ENCODE measurements at regions not wholly inside any gene's neighbourhood (a gene's known extent, or its start where the extent isn't known, plus 50 kb on each side); places are given as distances from the start of the nearest gene placed in this dataset.

- no peak for ATAC-seq
- TF ChIP-seq RARB (CRISPR knock-in tag; IDR thresholded peaks at IDR 0.05) (no peak), TOX (CRISPR knock-in tag; IDR thresholded peaks at IDR 0.05; ENCODE audit: borderline replicate concordance) (no peak), ZNF565 (CRISPR knock-in tag; conservative IDR thresholded peaks at IDR 0.05; ENCODE audit: low read depth) (no peak), TCF4 (CRISPR knock-in tag; IDR thresholded peaks at IDR 0.05; ENCODE audit: borderline replicate concordance) (no peak), ZNF8 (CRISPR knock-in tag; IDR thresholded peaks at IDR 0.05) (no peak), CSDC2 (CRISPR knock-in tag; IDR thresholded peaks at IDR 0.05) (no peak), ARNTL (CRISPR knock-in tag; IDR thresholded peaks at IDR 0.05; ENCODE audit: borderline replicate concordance, low read depth) (no peak), CREB5 (CRISPR knock-in tag; IDR thresholded peaks at IDR 0.05; ENCODE audit: low read depth) (no peak), ZFP30 (CRISPR knock-in tag; IDR thresholded peaks at IDR 0.05) (no peak), SNAI2 (CRISPR knock-in tag; IDR thresholded peaks at IDR 0.05) (no peak), ZC3H10 (CRISPR knock-in tag; IDR thresholded peaks at IDR 0.05) (no peak)
- TF ChIP-seq, protein P1, sequence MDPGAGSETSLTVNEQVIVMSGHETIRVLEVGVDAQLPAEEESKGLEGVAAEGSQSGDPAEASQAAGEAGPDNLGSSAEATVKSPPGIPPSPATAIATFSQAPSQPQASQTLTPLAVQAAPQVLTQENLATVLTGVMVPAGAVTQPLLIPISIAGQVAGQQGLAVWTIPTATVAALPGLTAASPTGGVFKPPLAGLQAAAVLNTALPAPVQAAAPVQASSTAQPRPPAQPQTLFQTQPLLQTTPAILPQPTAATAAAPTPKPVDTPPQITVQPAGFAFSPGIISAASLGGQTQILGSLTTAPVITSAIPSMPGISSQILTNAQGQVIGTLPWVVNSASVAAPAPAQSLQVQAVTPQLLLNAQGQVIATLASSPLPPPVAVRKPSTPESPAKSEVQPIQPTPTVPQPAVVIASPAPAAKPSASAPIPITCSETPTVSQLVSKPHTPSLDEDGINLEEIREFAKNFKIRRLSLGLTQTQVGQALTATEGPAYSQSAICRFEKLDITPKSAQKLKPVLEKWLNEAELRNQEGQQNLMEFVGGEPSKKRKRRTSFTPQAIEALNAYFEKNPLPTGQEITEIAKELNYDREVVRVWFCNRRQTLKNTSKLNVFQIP (CRISPR knock-in tag; IDR thresholded peaks at IDR 0.05; ENCODE audit: borderline replicate concordance, low read depth), result no peak
These were observed 179.3 kb downstream of the C1D start for GRCh38 chr2:67883316-67884087.

DNA sequence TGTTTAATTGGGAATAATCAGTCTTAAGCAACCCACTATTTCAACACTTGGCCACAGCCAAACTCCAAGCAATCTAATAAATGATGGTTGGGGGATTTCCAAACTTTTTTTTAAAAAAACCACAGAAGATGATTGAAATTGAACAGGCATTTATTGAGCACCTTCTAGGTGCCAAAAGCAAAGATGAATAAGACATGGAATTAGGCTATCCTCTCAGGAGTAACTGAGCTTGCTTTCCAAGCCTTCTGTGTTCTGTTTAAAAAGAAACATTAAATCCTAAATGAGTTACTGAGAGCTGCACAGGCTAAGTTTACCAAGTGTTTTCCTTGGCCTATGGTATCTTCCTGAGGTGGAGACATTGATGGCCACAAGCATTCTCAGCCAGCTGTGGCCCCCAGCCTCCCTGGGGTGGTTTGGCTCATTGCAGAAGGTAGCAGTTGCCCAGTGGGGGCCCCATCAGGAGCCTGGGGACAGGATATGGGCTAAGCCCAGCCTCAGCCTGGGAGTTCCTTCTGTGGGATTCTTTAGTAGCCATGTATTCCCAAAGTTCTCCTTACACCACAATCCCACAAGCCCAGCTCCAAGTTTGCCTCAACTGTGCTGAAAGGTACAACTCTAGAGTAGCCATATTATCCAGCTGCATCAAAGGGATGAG is 174.3 kb downstream of the C1D start:
- TF ChIP-seq ZNF565 (CRISPR knock-in tag; conservative IDR thresholded peaks at IDR 0.05; ENCODE audit: low read depth), result no peak
- TF ChIP-seq CREB5 (CRISPR knock-in tag; IDR thresholded peaks at IDR 0.05; ENCODE audit: low read depth), result no peak
- no peak for TF ChIP-seq ZNF8 (CRISPR knock-in tag; IDR thresholded peaks at IDR 0.05)
- TF ChIP-seq ESRRG (CRISPR knock-in tag; IDR thresholded peaks at IDR 0.05), result no peak
- TF ChIP-seq ISL1 (CRISPR knock-in tag; IDR thresholded peaks at IDR 0.05), result no peak
- TF ChIP-seq, protein P1 (CRISPR knock-in tag; IDR thresholded peaks at IDR 0.05; ENCODE audit: borderline replicate concordance, low read depth), result no peak
- TF ChIP-seq TCF4 (CRISPR knock-in tag; IDR thresholded peaks at IDR 0.05; ENCODE audit: borderline replicate concordance), result no peak
- no peak for TF ChIP-seq OSR1 (CRISPR knock-in tag; IDR thresholded peaks at IDR 0.05)
- no peak for TF ChIP-seq PPARA (CRISPR knock-in tag; IDR thresholded peaks at IDR 0.05; ENCODE audit: borderline replicate concordance)
- no peak for TF ChIP-seq ZFP30 (CRISPR knock-in tag; IDR thresholded peaks at IDR 0.05)
- TF ChIP-seq ZC3H10 (CRISPR knock-in tag; IDR thresholded peaks at IDR 0.05), result no peak
- ATAC-seq, result no peak

GRCh38 chr2:67889056-67889455 is 173.7 kb downstream of the C1D start:
- TF ChIP-seq ISL1 (CRISPR knock-in tag; IDR thresholded peaks at IDR 0.05) (no peak), BACH2 (CRISPR knock-in tag; IDR thresholded peaks at IDR 0.05; ENCODE audit: borderline replicate concordance) (no peak), ESRRG (CRISPR knock-in tag; IDR thresholded peaks at IDR 0.05) (no peak), PPARA (CRISPR knock-in tag; IDR thresholded peaks at IDR 0.05; ENCODE audit: borderline replicate concordance) (no peak), RARB (CRISPR knock-in tag; IDR thresholded peaks at IDR 0.05) (no peak), ZNF70 (CRISPR knock-in tag; IDR thresholded peaks at IDR 0.05) (no peak)
- TF ChIP-seq, protein P2, sequence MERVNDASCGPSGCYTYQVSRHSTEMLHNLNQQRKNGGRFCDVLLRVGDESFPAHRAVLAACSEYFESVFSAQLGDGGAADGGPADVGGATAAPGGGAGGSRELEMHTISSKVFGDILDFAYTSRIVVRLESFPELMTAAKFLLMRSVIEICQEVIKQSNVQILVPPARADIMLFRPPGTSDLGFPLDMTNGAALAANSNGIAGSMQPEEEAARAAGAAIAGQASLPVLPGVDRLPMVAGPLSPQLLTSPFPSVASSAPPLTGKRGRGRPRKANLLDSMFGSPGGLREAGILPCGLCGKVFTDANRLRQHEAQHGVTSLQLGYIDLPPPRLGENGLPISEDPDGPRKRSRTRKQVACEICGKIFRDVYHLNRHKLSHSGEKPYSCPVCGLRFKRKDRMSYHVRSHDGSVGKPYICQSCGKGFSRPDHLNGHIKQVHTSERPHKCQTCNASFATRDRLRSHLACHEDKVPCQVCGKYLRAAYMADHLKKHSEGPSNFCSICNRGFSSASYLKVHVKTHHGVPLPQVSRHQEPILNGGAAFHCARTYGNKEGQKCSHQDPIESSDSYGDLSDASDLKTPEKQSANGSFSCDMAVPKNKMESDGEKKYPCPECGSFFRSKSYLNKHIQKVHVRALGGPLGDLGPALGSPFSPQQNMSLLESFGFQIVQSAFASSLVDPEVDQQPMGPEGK (CRISPR knock-in tag; IDR thresholded peaks at IDR 0.05; ENCODE audit: borderline replicate concordance), result no peak
- ATAC-seq, result no peak
